22Rv1 (cell line): ENCODE measurements at regions not wholly inside any gene's neighbourhood (a gene's known extent, or its start where the extent isn't known, plus 50 kb on each side); places are given as distances from the start of the nearest gene placed in this dataset.

Experiments
- H3K27ac ChIP-seq: fragments of 450-650 bp; 2 replicates; pipeline ENCODE4 v1.5.1; 2017
- CTCF ChIP-seq: fragments of 450-650 bp; IDR thresholded peaks from 2 replicates; pipeline ENCODE4 v1.5.1; 2017; ENCODE audit warnings: mild to moderate bottlenecking
- ZFX ChIP-seq: fragments of 450-650 bp; IDR thresholded peaks from 2 replicates; pipeline ENCODE4 v1.6.1; 2017; ENCODE audit warnings: antibody characterized with exemption, borderline replicate concordance

GRCh38 chr6:164477790-164478189 lies 831.6 kb downstream of the C6orf118 start:
- TF ChIP-seq ZFX (no peak), CTCF (no peak)
- no peak overlapping the region for H3K27ac ChIP-seq

DNA sequence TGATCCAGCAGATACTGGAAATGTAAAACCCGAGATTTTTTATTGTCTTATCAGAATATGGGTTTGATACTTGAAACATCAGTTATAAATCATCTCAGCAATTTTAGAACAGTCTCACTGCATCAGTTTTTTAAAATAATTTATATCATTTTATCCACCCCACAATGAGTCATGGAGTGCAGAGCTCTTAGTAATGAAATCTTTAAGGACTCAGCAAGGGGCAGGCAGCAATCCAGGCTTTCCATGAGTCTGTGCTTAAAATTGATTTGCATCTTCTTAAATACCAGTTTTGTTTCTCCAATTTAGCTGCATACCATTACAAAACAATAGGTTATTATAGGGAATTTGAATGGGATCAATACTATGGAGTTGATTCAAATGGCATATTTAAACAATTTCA lies 832.3 kb downstream of the C6orf118 start:
- H3K27ac ChIP-seq = no peak overlapping the region
- TF ChIP-seq ZFX (no peak), CTCF (no peak)

DNA sequence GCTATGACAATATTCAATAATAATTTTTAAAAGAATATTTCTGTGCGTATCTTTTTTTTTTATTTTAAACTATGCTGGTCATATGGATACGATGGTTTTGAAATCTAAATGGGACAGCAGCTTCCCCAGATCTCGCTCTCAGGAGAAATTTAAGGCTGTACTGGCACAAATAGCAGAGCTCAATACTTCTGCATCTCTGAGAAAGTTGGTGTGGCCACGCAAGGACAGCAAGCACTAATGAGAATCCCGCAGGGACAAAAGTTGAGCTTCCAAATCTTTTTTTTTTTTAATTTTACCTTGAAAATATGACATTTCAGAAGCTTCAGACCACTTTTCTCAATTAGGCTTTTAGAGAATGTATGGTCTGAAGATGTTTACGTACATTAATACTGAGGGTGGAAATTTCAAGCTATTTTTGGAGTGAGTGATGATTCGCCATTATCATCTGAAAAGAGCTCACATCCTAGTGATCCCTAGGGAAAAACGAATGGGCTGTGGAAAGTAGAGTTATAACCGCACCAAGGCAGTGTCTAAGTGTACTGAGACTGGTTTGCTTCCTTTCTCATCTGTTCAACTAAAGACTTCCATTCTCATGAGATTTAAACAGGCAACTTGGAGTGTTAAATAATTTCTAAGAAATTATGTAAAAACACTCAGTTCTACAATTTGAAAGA lies 840.0 kb downstream of the C6orf118 start:
- TF ChIP-seq ZFX (no peak), CTCF (no peak)
- H3K27ac ChIP-seq = no peak overlapping the region

DNA sequence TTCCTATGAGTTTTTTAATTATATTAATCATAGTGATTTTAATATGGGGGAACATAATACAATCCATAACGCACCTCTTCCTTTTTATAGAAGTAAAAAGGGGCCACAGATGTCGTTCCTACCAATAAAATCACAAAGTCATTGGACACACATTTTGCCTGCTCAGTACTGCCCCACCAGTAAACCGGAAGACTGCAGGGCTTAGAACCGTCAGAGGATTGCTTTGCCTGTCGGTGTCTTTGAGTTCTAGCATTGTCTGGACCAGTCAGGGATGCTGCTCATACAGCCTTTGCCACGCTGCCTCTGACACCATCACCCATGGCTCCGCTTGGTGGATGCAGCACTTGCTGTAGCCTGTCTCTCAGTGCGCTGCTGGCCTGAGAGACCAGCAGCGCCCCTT lies 853.6 kb downstream of the C6orf118 start:
- peak; percentile 25 for TF ChIP-seq CTCF
- TF ChIP-seq ZFX = no peak
- no peak overlapping the region for H3K27ac ChIP-seq

DNA sequence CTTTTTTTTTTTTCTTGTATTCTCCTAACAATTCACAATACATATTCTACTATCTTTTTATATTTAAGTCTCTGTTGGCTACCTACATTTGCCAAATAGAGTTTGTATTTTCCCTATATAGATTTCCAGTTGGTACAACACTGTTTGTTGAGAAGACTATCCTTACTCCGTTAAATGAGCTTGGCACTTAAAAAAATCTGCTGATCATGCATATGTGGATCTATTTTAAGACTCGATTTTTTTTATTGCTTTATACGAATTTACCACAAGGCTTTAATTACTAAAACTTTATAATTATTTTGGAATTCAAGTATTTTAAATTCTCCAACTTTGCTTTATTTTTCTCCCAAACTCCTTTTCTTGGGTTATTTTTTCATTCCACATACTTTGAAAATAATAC lies 855.6 kb downstream of the C6orf118 start:
- TF ChIP-seq ZFX = no peak
- no peak for TF ChIP-seq CTCF
- H3K27ac ChIP-seq = no peak overlapping the region

- H3K27ac ChIP-seq = no peak overlapping the region
- TF ChIP-seq CTCF (no peak), ZFX (no peak)
These were observed 866.8 kb downstream of the C6orf118 start for GRCh38 chr6:164442572-164442971.

- no peak overlapping the region for H3K27ac ChIP-seq
- TF ChIP-seq CTCF (no peak), ZFX (no peak)
These were observed 870.1 kb downstream of the C6orf118 start for GRCh38 chr6:164439331-164439730.
